PC-3 (cell line): ENCODE measurements at regions not wholly inside any gene's neighbourhood (a gene's known extent, or its start where the extent isn't known, plus 50 kb on each side); places are given as distances from the start of the nearest gene placed in this dataset.

Source experiments
- ATAC-seq: fragments of 200-7000 bp; cut with Tn5 transposase; 2 replicates; pipeline ENCODE4 v1.9.1; 2020; ENCODE audit warnings: mild to moderate bottlenecking, moderate library complexity
- BruUV-seq: library from RNA; stranded (reverse); fragments of 400-500 nt; replicated peaks from 2 replicates; lab custom pipeline; 2021; lab: Mats Ljungman, UMichigan
- CTCF ChIA-PET: fragments of 300-600 bp; sonication (Branson Sonifier 250); formaldehyde crosslinking; loops from one replicate; lab custom pipeline; 2022; ENCODE audit warnings: antibody characterized with exemption; lab: Charles Lee
- POLR2A ChIA-PET: fragments of 300-600 bp; sonication (Branson Sonifier 250); formaldehyde crosslinking; loops from one replicate; lab custom pipeline; 2022; ENCODE audit warnings: antibody characterized with exemption; ENCODE audit not compliant: unreplicated experiment; lab: Charles Lee
- DNase-seq: peaks from one replicate; pipeline ENCODE4 v3.0.0-alpha.2; 2015
- H2AFZ ChIP-seq: fragments of 300-600 bp; sonication (generic); 2 replicates; pipeline ENCODE4 v1.6.0; 2016; ENCODE audit warnings: antibody characterized with exemption, low read length
- H3F3A ChIP-seq: fragments of 300-600 bp; sonication (generic); one replicate; pipeline ENCODE4 v1.6.0; 2017; ENCODE audit warnings: antibody characterized with exemption, low read length, control low read depth, mild to moderate bottlenecking; ENCODE audit not compliant: unreplicated experiment
- H3K27ac ChIP-seq: fragments of 300-600 bp; sonication (generic); 2 replicates; pipeline ENCODE4 v1.5.1; 2016; ENCODE audit warnings: mild to moderate bottlenecking, low read length
- H3K27me3 ChIP-seq: fragments of 300-600 bp; sonication (generic); 2 replicates; pipeline ENCODE4 v1.6.1; 2016; ENCODE audit warnings: low read length, mixed read lengths
- H3K36me3 ChIP-seq: fragments of 300-600 bp; sonication (generic); 2 replicates; pipeline ENCODE4 v1.6.1; 2016; ENCODE audit warnings: low read depth, mixed run types, low read length, mixed read lengths
- H3K4me1 ChIP-seq: fragments of 300-600 bp; sonication (generic); 2 replicates; pipeline ENCODE4 v1.5.1; 2016; ENCODE audit warnings: low read length; ENCODE audit not compliant: insufficient read depth
- H3K4me2 ChIP-seq: fragments of 300-600 bp; sonication (generic); 2 replicates; pipeline ENCODE4 v1.6.0; 2016; ENCODE audit warnings: low read length
- H3K4me3 ChIP-seq: fragments of 300-600 bp; sonication (generic); 2 replicates; pipeline ENCODE4 v1.5.1; 2016; ENCODE audit warnings: mild to moderate bottlenecking, low read length, mixed read lengths
- H3K79me2 ChIP-seq: fragments of 300-600 bp; sonication (generic); 2 replicates; pipeline ENCODE4 v1.6.1; 2017; ENCODE audit warnings: low read length, mixed read lengths
- H3K9ac ChIP-seq: fragments of 300-600 bp; sonication (generic); 2 replicates; pipeline ENCODE4 v1.6.0; 2016; ENCODE audit warnings: mild to moderate bottlenecking, low read length
- H3K9me2 ChIP-seq: fragments of 300-600 bp; sonication (generic); replicated peaks from 2 replicates; pipeline ENCODE4 v1.6.1; 2016; ENCODE audit warnings: mixed run types, low read length, mixed read lengths
- H3K9me3 ChIP-seq: fragments of 300-600 bp; sonication (generic); 2 replicates; pipeline ENCODE4 v1.6.1; 2016; ENCODE audit warnings: low read length, mixed read lengths
- H4K20me1 ChIP-seq: fragments of 300-600 bp; sonication (generic); 2 replicates; pipeline ENCODE4 v1.6.1; 2016; ENCODE audit warnings: low read length, mixed read lengths
- EZH2 ChIP-seq: fragments of 300-600 bp; sonication (generic); IDR thresholded peaks from one replicate; pipeline ENCODE4 v1.6.1; 2017; ENCODE audit warnings: antibody characterized with exemption, mild to moderate bottlenecking, low read length; ENCODE audit not compliant: unreplicated experiment
- EZH2phosphoT487 ChIP-seq: fragments of 300-600 bp; sonication (generic); IDR thresholded peaks from 2 replicates; pipeline ENCODE4 v1.6.1; 2018; ENCODE audit warnings: mild to moderate bottlenecking, antibody characterized with exemption, low read length, borderline replicate concordance
- intact Hi-C: fragments of 100-400 bp; cut with micrococcal nuclease; formaldehyde crosslinking; loops from 2 replicates; pipeline ENCODE4 v1.9.0; 2023
- TF ChIP-seq, protein P1 (sequence below): fragments of 300-600 bp; sonication (generic); conservative IDR thresholded peaks from 2 replicates; pipeline ENCODE4 v1.5.1; 2017; ENCODE audit warnings: antibody characterized with exemption, low read depth, mild to moderate bottlenecking, low read length

DNA sequence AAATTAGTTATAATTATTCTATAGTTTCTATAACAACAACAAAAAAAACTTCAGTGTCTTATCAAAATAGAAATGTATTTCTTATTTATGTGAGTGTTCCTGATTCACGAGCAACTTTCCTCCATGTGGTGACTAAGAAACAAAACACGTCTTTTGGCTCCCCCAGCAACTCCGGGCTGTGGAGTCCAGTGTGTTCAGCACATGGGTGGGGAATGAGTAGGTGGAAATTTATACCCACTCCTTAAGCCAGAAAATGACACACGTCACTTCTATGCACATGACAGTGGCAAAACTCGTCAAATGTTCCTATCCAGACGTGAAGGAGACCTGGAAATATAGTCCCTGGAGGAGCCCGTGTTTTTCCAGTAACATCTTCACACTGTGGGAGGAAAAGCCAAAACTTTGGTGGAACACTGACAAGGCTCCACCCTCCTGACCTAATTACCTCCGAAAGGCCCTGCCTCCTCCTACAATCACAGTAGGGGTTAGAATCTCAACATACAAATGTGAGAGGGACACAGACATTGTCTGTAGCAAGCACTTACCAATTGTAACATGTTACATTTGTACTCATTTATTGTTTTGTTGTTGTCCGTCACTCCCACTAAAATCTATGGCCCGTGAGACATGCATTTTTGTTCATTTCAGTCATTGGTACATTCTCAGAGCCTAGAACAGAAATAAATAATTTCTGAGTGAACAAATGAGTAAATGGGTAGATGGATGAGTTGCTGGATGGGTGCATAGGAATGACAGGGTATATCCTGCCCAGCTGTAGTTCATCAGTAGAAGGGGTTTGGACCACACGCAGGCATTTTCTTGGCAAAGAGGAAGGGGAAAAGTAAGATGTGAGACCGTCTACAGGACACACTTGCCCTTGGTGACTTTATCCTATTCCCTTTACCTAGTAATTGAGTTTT, 605.8 kb upstream of the TENM3 start:
- CTCF ChIA-PET: no interaction called here

DNA sequence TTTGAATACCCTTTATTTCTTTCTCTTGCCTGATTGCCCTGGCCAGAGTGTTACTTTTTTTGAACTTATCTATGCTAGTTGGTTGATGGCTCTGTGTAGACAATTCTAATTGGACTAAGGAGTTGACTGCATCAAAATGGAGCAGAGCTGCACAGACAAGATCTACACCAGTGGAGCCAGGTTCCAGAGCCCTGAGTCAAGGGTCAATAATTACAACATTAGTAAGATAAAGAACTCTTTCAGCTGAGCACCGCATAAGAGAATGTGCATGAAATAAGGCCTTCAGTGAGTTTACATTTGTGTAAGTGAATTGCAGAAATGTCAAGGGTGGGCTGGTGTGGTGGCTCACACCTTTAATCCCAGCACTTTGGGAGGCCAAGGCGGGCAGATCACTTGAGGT, 599.7 kb upstream of the TENM3 start:
- Histone ChIP-seq H3K9me3 (no peaks in the 10 kb centered on the region), H3K27ac (no peak overlapping the region), H3K79me2 (no peaks in the 10 kb centered on the region), H3K4me2 (no peak overlapping the region), H3K4me3 (no peak overlapping the region), H2AFZ (no peak overlapping the region), H3K4me1 (no peaks in the 10 kb centered on the region), H3K9ac (no peak overlapping the region), H3K9me2 (no peaks in the 10 kb centered on the region), H3K27me3 (peaks cover 4% of the 10 kb centered on the region; the same call in 1 of the 2 replicates), H3K36me3 (no peaks in the 10 kb centered on the region), H4K20me1 (no peaks in the 10 kb centered on the region), H3F3A (no peaks in the 10 kb centered on the region)
- ATAC-seq (no peak), DNase-seq (no peak)
- intact Hi-C loops: no loop called here
- TF ChIP-seq, protein P1, sequence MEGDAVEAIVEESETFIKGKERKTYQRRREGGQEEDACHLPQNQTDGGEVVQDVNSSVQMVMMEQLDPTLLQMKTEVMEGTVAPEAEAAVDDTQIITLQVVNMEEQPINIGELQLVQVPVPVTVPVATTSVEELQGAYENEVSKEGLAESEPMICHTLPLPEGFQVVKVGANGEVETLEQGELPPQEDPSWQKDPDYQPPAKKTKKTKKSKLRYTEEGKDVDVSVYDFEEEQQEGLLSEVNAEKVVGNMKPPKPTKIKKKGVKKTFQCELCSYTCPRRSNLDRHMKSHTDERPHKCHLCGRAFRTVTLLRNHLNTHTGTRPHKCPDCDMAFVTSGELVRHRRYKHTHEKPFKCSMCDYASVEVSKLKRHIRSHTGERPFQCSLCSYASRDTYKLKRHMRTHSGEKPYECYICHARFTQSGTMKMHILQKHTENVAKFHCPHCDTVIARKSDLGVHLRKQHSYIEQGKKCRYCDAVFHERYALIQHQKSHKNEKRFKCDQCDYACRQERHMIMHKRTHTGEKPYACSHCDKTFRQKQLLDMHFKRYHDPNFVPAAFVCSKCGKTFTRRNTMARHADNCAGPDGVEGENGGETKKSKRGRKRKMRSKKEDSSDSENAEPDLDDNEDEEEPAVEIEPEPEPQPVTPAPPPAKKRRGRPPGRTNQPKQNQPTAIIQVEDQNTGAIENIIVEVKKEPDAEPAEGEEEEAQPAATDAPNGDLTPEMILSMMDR: no peak
- TF ChIP-seq EZH2phosphoT487: no peak
- TF ChIP-seq EZH2: no peak
- ChIA-PET POLR2A (no interaction called here), CTCF (no interaction called here)
- no TSS peak for BruUV-seq

More for the DNA sequence above, 605.8 kb upstream of the TENM3 start:
- Histone ChIP-seq H2AFZ (no peak overlapping the region), H4K20me1 (no peaks in the 10 kb centered on the region), H3F3A (no peaks in the 10 kb centered on the region), H3K9me2 (no peaks in the 10 kb centered on the region), H3K36me3 (no peaks in the 10 kb centered on the region), H3K4me1 (no peaks in the 10 kb centered on the region), H3K79me2 (no peaks in the 10 kb centered on the region), H3K9ac (no peak overlapping the region), H3K27me3 (no peaks in the 10 kb centered on the region), H3K27ac (no peak overlapping the region), H3K4me3 (no peak overlapping the region), H3K9me3 (no peaks in the 10 kb centered on the region), H3K4me2 (no peak overlapping the region)
- POLR2A ChIA-PET: no interaction called here
- no peak for ATAC-seq
- intact Hi-C loops: no loop called here
- DNase-seq: no peak
- TF ChIP-seq EZH2phosphoT487 (no peak), EZH2 (no peak)
- TF ChIP-seq, protein P1: no peak
- no TSS peak for BruUV-seq

DNA sequence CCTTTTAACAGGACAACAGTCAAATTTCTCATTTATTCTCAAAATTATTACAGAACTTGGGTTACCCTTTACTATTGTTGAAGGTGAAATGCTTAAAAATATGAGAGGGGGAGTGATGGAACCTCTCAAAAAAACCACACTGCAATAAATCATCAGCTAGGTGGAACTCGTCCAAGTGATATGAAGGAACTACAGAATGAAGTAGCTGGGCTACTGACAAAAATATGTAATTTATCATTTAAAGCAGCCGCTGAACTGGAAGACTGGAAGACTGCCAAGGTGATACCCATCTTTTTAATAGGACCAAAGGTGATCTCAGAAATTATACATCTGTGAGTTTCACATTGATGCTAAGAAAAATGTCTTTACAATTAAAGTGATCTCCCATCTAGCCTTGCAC, 597.7 kb upstream of the TENM3 start:
- Histone ChIP-seq H3K4me1 (no peaks in the 10 kb centered on the region), H3K79me2 (no peaks in the 10 kb centered on the region), H3K36me3 (no peaks in the 10 kb centered on the region), H4K20me1 (no peaks in the 10 kb centered on the region), H3F3A (no peaks in the 10 kb centered on the region), H3K27ac (no peak overlapping the region), H3K4me2 (no peak overlapping the region), H3K4me3 (no peak overlapping the region), H3K9me3 (no peaks in the 10 kb centered on the region), H3K9ac (no peak overlapping the region), H3K9me2 (no peaks in the 10 kb centered on the region), H2AFZ (no peak overlapping the region), H3K27me3 (peaks cover 4% of the 10 kb centered on the region; the same call in 1 of the 2 replicates)
- intact Hi-C loops: no loop called here
- ChIA-PET CTCF (no interaction called here), POLR2A (no interaction called here)
- BruUV-seq: no TSS peak
- ATAC-seq (no peak), DNase-seq (no peak)
- no peak for TF ChIP-seq EZH2phosphoT487
- TF ChIP-seq EZH2: no peak
- TF ChIP-seq, protein P1: no peak
